Endothelial cell (in vitro differentiated cells): ENCODE measurements at regions not wholly inside any gene's neighbourhood (a gene's known extent, or its start where the extent isn't known, plus 50 kb on each side); places are given as distances from the start of the nearest gene placed in this dataset.
A peak's percentile ranks its signal among the peaks of the same experiment; 100 is the strongest.

Experiments
- DNase-seq: peaks from one replicate; pipeline ENCODE4 v3.0.0; 2021; ENCODE audit warnings: low spot score
- H3K27ac Mint-ChIP-seq: one replicate; pipeline ENCODE4 v1.8.0; 2021; ENCODE audit warnings: mixed read lengths, inconsistent platforms; ENCODE audit not compliant: unreplicated experiment
- H3K27me3 Mint-ChIP-seq: one replicate; pipeline ENCODE4 v1.8.0; 2021; ENCODE audit warnings: mild to moderate bottlenecking, moderate library complexity, mixed read lengths, inconsistent platforms; ENCODE audit not compliant: unreplicated experiment
- H3K36me3 Mint-ChIP-seq: one replicate; pipeline ENCODE4 v1.8.0; 2021; ENCODE audit warnings: mild to moderate bottlenecking, low read depth, mixed read lengths, inconsistent platforms; ENCODE audit not compliant: unreplicated experiment
- H3K4me1 Mint-ChIP-seq: one replicate; pipeline ENCODE4 v1.8.0; 2021; ENCODE audit warnings: mild to moderate bottlenecking, mixed read lengths, inconsistent platforms; ENCODE audit not compliant: unreplicated experiment
- H3K4me3 Mint-ChIP-seq: one replicate; pipeline ENCODE4 v1.8.0; 2021; ENCODE audit warnings: mild to moderate bottlenecking, mixed read lengths, inconsistent platforms; ENCODE audit not compliant: unreplicated experiment
- H3K9me3 Mint-ChIP-seq: one replicate; pipeline ENCODE4 v1.8.0; 2021; ENCODE audit warnings: mixed read lengths, inconsistent platforms; ENCODE audit not compliant: unreplicated experiment
- TF ChIP-seq, protein P1 (sequence below): fragments of 200-600 bp; sonication (generic); IDR thresholded peaks from one replicate; pipeline ENCODE4 v1.5.0; 2021; ENCODE audit warnings: antibody characterized with exemption; ENCODE audit not compliant: unreplicated experiment

DNA sequence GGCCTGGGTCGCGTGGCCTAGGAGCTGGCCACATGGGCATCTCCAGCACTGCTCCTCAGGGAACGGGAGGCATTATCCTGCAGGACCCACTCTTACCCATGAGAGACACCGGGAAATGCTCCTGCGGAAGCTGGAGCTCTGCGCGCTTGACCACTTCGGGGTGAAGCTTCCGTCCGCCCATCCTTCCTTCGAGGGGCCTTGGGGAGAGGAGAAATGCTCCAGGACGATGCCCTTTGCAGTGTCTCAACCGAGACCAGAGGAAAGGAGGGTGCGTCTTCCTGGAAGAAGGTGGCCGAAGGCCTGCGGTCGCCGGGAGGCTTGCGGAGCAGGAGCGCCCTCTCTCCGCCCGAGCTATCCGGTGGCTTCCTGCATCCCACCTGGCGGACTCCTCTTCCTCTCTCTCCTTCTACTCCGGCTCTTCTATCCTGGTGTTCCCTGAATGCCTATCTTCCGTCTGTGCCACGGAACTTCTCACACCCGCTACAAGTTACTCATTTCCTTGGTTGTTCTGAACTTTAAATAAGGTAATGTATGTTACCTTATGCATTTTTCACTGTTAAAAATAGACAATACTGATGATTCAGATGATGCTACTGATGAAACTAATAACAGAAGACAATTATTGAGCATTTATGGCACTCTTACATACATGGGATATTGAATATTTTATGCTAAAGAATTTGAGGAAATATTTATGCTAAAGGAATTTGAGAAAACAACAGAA, 91.4 kb downstream of the PRKAB2 start:
- Mint-ChIP-seq H3K4me1 (peaks cover 12% of the 10 kb centered on the region), H3K4me3 (peak overlapping the region; percentile 84), H3K27me3 (peaks cover 18% of the 10 kb centered on the region), H3K36me3 (peaks cover 4% of the 10 kb centered on the region), H3K27ac (peak overlapping the region; percentile 77), H3K9me3 (no peaks in the 10 kb centered on the region)
- DNase-seq = no peak
- TF ChIP-seq, protein P1, sequence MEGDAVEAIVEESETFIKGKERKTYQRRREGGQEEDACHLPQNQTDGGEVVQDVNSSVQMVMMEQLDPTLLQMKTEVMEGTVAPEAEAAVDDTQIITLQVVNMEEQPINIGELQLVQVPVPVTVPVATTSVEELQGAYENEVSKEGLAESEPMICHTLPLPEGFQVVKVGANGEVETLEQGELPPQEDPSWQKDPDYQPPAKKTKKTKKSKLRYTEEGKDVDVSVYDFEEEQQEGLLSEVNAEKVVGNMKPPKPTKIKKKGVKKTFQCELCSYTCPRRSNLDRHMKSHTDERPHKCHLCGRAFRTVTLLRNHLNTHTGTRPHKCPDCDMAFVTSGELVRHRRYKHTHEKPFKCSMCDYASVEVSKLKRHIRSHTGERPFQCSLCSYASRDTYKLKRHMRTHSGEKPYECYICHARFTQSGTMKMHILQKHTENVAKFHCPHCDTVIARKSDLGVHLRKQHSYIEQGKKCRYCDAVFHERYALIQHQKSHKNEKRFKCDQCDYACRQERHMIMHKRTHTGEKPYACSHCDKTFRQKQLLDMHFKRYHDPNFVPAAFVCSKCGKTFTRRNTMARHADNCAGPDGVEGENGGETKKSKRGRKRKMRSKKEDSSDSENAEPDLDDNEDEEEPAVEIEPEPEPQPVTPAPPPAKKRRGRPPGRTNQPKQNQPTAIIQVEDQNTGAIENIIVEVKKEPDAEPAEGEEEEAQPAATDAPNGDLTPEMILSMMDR = no peak

DNA sequence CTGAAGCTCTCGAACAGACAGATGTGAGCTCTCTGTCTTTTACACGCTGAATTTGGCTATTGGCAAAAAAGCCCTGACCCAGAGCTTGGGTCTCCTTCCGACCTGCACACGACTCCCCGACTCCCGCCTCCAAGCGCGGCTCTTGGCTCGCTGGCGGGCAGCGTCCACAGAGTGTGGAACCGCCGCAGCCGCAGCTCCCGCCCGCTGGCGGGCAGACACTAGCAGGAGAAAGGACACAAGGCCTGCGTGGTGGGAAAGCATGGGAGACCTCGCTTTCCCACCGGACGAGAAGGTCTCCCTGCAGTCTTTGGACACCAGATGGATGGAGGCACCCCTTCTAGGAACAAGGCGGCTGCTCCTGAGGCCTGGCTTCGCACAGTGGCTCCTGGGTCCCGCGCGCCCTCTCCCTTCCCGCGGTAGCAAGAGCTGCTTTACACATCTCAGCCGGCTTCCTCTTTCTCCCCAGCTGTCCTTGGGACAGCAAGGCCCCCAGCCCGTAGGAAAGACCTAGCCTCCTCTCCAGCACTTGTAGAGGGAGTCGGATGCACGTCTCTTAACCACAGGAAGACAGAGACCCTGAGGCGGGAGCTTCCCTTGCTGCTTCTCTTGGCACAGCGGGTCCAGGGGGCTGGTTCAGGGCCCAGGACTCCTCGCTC, 92.1 kb downstream of the PRKAB2 start:
- TF ChIP-seq, protein P1 = no peak
- H3K36me3 Mint-ChIP-seq = peaks cover 4% of the 10 kb centered on the region
- H3K27ac Mint-ChIP-seq = no peak overlapping the region
- peaks cover 12% of the 10 kb centered on the region for H3K4me1 Mint-ChIP-seq
- no peak overlapping the region for H3K4me3 Mint-ChIP-seq
- H3K9me3 Mint-ChIP-seq = no peaks in the 10 kb centered on the region
- DNase-seq = no peak
- peaks cover 18% of the 10 kb centered on the region for H3K27me3 Mint-ChIP-seq

DNA sequence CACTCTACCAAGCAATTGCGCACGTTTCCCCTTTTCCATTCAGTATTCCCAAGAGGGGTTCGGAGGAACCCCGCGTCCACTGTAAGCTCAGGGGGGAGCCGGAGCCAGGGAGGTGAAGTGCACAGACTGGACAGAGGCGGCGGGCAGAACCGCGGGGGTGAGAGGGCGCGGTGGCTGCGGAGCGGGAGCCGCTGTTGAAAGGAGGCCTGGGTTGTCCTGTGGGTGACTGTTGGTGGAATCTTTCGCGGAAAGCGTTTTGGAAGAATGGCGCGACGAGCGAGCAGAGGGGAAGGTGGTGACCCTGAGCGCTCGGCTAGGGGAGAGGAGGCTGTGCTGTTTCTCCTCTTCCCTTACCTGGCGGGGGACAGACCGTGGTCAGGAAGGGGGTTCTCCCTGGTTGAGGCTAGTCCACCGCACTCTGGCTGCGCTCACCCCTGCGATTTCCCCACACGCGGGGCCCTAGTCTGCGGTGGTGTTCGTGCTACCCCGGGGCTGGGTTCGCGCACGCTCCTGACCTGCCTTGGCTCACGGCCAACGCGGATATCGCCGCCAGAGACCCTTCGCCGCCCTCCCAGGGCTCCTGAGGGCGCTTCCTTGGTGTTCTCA, 92.8 kb downstream of the PRKAB2 start:
- H3K27ac Mint-ChIP-seq = peak overlapping the region; percentile 39
- H3K4me1 Mint-ChIP-seq = peaks cover 8% of the 10 kb centered on the region
- DNase-seq = no peak
- H3K36me3 Mint-ChIP-seq = peaks cover 4% of the 10 kb centered on the region
- H3K9me3 Mint-ChIP-seq = no peaks in the 10 kb centered on the region
- peak overlapping the region; percentile 44 for H3K4me3 Mint-ChIP-seq
- TF ChIP-seq, protein P1 = no peak
- peaks cover 14% of the 10 kb centered on the region for H3K27me3 Mint-ChIP-seq

DNA sequence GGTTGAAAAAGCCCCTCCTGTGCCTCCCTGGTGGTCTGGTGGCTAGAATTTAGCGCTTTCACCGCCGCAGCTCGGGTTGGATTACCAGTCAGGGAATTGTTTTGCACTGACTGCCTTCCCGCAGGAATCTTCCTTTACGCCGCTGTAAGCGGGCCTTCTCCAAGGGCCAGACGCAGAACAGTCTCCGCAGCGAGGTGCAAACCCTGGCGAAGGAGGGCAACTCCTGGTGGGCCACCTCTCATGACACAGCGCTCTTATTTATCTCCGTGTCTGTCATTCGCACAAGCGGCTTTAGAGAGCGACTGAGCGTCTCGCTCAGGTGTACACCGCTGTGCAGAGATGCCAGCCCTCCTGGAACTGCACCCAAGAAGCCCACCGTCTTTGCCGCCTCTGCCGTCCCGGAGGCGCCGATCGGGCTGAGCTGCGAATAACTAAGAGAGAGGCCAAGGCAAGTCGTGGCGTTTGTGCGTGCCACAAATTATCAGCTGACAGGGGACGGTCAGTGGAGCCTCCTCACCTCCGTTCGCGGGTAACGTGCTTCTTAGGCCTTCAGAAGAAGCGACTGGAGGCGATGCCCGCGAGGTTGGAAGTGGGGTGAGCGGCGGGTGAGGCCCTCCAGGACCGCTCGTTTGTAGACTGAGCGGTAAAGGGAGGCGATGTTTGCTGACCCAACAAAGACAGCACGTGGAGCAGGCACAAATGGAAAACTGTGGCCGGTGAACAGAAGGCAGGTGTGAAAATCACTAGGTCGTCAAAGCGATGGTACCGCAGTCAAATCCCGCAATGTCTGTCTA, 93.5 kb downstream of the PRKAB2 start:
- Mint-ChIP-seq H3K9me3 (no peaks in the 10 kb centered on the region), H3K4me3 (peak overlapping the region; percentile 44), H3K4me1 (peaks cover 6% of the 10 kb centered on the region), H3K36me3 (peaks cover 4% of the 10 kb centered on the region), H3K27me3 (peaks cover 14% of the 10 kb centered on the region), H3K27ac (peak overlapping the region; percentile 39)
- DNase-seq = no peak
- TF ChIP-seq, protein P1 = no peak
